C4-2B (cell line): ENCODE measurements at regions not wholly inside any gene's neighbourhood (a gene's known extent, or its start where the extent isn't known, plus 50 kb on each side); places are given as distances from the start of the nearest gene placed in this dataset.

Source experiments
- CTCF ChIP-seq: fragments of 450-650 bp; conservative IDR thresholded peaks from 2 replicates; pipeline ENCODE4 v1.5.1; 2017; ENCODE audit warnings: mild to moderate bottlenecking
- ZFX ChIP-seq: fragments of 450-650 bp; IDR thresholded peaks from 2 replicates; pipeline ENCODE4 v1.6.1; 2017

- TF ChIP-seq CTCF (no peak), ZFX (no peak)
Observed at GRCh38 chr6:50549026-50549425, 164.3 kb upstream of the TFAP2D start.
